SJCRH30 (cell line): ENCODE measurements at regions not wholly inside any gene's neighbourhood (a gene's known extent, or its start where the extent isn't known, plus 50 kb on each side); places are given as distances from the start of the nearest gene placed in this dataset.

Experiments
- DNase-seq, 2 experiments: peaks; one replicate each; pipeline ENCODE4 v3.0.0-alpha.2; 2015 to 2020
- H3K27ac ChIP-seq: fragments of 250-450 bp; sonication (Bioruptor Pico); 2 replicates; pipeline ENCODE4 v1.5.1; 2020; ENCODE audit warnings: mild to moderate bottlenecking, moderate library complexity
- H3K27me3 ChIP-seq: fragments of 250-450 bp; sonication (Bioruptor Pico); 2 replicates; pipeline ENCODE4 v1.5.1; 2020; ENCODE audit warnings: mild to moderate bottlenecking, moderate library complexity
- H3K36me3 ChIP-seq: fragments of 250-450 bp; sonication (Bioruptor Pico); 2 replicates; pipeline ENCODE4 v1.5.1; 2020; ENCODE audit warnings: mild to moderate bottlenecking, moderate library complexity
- H3K4me1 ChIP-seq: fragments of 250-450 bp; sonication (Bioruptor Pico); 2 replicates; pipeline ENCODE4 v1.5.1; 2020; ENCODE audit warnings: mild to moderate bottlenecking, moderate library complexity
- H3K4me3 ChIP-seq: fragments of 250-450 bp; sonication (Bioruptor Pico); 2 replicates; pipeline ENCODE4 v1.5.1; 2020; ENCODE audit warnings: mild to moderate bottlenecking, moderate library complexity
- H3K9me3 ChIP-seq: fragments of 250-450 bp; sonication (Bioruptor Pico); replicated peaks from 2 replicates; pipeline ENCODE4 v1.5.1; 2020; ENCODE audit warnings: mild to moderate bottlenecking, moderate library complexity

- Histone ChIP-seq H3K36me3 (no peaks in the 10 kb centered on the region), H3K4me1 (no peaks in the 10 kb centered on the region), H3K27ac (no peak overlapping the region), H3K9me3 (no peaks in the 10 kb centered on the region), H3K27me3 (no peaks in the 10 kb centered on the region), H3K4me3 (no peak overlapping the region)
- DNase-seq = no peak
Observed at GRCh38 chr2:137729305-137729704, 235.0 kb upstream of the HNMT start.

DNA sequence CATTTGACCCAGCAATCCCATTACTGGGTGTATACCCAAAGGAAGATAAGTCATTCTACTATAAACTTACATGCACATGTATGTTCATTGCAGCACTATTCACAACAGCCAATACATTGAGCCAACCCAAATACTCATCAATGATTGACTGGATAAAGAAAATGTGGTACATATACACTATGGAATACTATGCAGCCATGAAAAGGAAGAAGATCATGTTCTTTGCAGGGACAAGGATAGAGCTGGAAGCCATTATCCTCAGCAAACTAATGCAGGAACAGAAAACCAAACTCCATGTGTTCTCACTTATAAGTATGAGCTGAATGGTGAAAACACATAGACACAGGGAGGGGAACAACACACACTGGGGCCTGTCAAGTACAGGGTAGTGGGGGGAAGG lies 226.7 kb upstream of the HNMT start:
- Histone ChIP-seq H3K27me3 (no peaks in the 10 kb centered on the region), H3K9me3 (no peaks in the 10 kb centered on the region; the same call in 1 of the 2 replicates), H3K4me1 (no peaks in the 10 kb centered on the region), H3K4me3 (no peak overlapping the region), H3K36me3 (no peaks in the 10 kb centered on the region), H3K27ac (no peak overlapping the region)
- DNase-seq = no peak

DNA sequence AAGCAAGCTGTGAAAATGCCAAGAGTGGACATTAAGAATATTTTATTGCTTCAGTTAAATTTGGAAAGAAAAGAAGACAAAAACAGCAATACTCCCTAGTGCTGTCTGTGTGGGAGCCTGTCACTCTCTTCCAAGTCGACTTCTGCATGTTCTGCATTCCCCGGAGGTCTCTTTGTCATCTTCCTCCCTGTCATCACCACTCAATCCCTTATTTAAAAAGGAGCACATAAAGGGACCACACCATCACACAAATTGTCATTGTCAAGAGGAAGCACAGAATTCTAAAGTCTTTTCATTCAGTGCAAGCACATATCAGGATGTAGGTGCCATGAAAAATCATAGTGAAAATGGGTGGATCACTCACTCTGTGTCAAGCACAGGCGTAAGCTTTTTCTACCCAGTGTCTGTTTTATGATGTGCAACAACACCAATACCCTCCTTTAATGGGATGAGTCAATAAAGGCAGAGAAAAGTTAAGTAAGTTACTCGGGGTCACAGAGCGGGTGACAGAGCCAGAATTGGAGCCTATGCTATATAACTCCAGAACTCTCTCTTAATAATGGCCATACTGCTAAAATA lies 222.4 kb upstream of the HNMT start:
- Histone ChIP-seq H3K4me3 (no peak overlapping the region), H3K9me3 (no peaks in the 10 kb centered on the region; the same call in 1 of the 2 replicates), H3K27ac (no peak overlapping the region), H3K36me3 (no peaks in the 10 kb centered on the region), H3K27me3 (no peaks in the 10 kb centered on the region), H3K4me1 (no peaks in the 10 kb centered on the region)
- no peak for DNase-seq

DNA sequence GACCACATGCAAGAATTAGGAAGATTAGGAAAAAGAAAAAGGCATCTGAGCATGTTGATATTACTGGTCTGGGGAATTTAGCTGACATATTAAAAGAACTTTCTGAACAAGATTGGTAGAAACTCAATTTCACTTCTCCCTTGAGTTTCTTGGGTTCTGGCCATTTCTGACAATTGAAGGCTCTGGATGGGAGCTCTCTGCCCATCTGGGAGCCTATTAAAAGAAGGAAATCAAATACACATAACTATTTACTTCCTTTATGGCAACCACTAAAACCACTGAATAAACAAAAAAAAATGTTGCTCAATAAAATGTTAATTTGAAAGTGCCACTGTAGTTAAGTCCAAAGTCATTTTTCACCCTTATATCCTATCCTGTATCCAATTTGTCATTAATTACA lies 216.8 kb upstream of the HNMT start:
- Histone ChIP-seq H3K4me1 (no peaks in the 10 kb centered on the region), H3K27ac (no peak overlapping the region), H3K4me3 (no peak overlapping the region), H3K36me3 (no peaks in the 10 kb centered on the region), H3K9me3 (no peaks in the 10 kb centered on the region), H3K27me3 (no peaks in the 10 kb centered on the region; the same call in 1 of the 2 replicates)
- no peak for DNase-seq

GRCh38 chr2:137748533-137748932 lies 215.7 kb upstream of the HNMT start:
- H3K27me3 ChIP-seq = no peaks in the 10 kb centered on the region; the same call in 1 of the 2 replicates
- H3K4me1 ChIP-seq = no peaks in the 10 kb centered on the region
- no peak overlapping the region for H3K27ac ChIP-seq
- H3K9me3 ChIP-seq = no peaks in the 10 kb centered on the region
- no peak for DNase-seq
- H3K4me3 ChIP-seq = no peak overlapping the region
- no peaks in the 10 kb centered on the region for H3K36me3 ChIP-seq

GRCh38 chr2:137764646-137765045 lies 199.6 kb upstream of the HNMT start:
- Histone ChIP-seq H3K4me3 (no peak overlapping the region), H3K27ac (no peak overlapping the region), H3K9me3 (no peaks in the 10 kb centered on the region), H3K36me3 (no peaks in the 10 kb centered on the region), H3K4me1 (no peaks in the 10 kb centered on the region), H3K27me3 (no peaks in the 10 kb centered on the region)
- DNase-seq = no peak

- Histone ChIP-seq H3K4me3 (no peak overlapping the region), H3K4me1 (no peaks in the 10 kb centered on the region), H3K27me3 (no peaks in the 10 kb centered on the region), H3K36me3 (no peaks in the 10 kb centered on the region), H3K9me3 (no peaks in the 10 kb centered on the region), H3K27ac (no peak overlapping the region)
- no peak for DNase-seq
Observed at GRCh38 chr2:137769406-137769805, 194.9 kb upstream of the HNMT start.

- H3K27ac ChIP-seq = no peak overlapping the region
- no peak overlapping the region for H3K4me3 ChIP-seq
- H3K27me3 ChIP-seq = no peaks in the 10 kb centered on the region
- H3K9me3 ChIP-seq = no peaks in the 10 kb centered on the region
- DNase-seq = no peak
- H3K36me3 ChIP-seq = no peaks in the 10 kb centered on the region
- H3K4me1 ChIP-seq = no peaks in the 10 kb centered on the region
Observed at GRCh38 chr2:137770166-137770565, 194.1 kb upstream of the HNMT start.

- Histone ChIP-seq H3K4me3 (no peak overlapping the region), H3K4me1 (no peaks in the 10 kb centered on the region), H3K9me3 (no peaks in the 10 kb centered on the region), H3K27ac (no peak overlapping the region), H3K36me3 (no peaks in the 10 kb centered on the region), H3K27me3 (no peaks in the 10 kb centered on the region)
- DNase-seq = no peak
Observed at GRCh38 chr2:137771064-137771463, 193.2 kb upstream of the HNMT start.

- Histone ChIP-seq H3K27ac (no peak overlapping the region), H3K4me3 (no peak overlapping the region), H3K4me1 (no peaks in the 10 kb centered on the region), H3K27me3 (no peaks in the 10 kb centered on the region), H3K9me3 (no peaks in the 10 kb centered on the region), H3K36me3 (no peaks in the 10 kb centered on the region)
- DNase-seq = no peak
Observed at GRCh38 chr2:137772451-137772850, 191.8 kb upstream of the HNMT start.

GRCh38 chr2:137775529-137775928 lies 188.7 kb upstream of the HNMT start:
- Histone ChIP-seq H3K4me1 (no peaks in the 10 kb centered on the region), H3K27me3 (no peaks in the 10 kb centered on the region), H3K4me3 (no peak overlapping the region), H3K27ac (no peak overlapping the region), H3K9me3 (no peaks in the 10 kb centered on the region; the same call in 1 of the 2 replicates), H3K36me3 (no peaks in the 10 kb centered on the region)
- no peak for DNase-seq

DNA sequence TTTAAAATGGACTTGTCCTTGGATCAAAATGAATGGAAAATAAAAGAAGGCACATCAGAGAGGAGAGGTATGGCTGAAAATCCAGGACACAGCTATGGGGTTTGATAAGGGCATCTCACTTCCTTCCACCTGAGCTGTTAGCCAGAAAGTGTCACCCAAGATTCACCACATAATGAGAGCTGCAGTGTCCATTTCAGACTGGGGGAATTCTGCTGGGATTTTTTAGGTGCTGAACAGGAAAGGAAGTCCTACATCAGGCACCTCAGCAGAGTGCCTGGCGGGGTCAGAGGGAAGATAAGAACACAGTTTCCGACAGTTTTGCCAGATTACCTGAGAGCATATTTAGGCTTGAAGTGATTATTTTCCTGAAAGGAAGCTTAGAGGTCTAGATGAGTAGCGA lies 187.6 kb upstream of the HNMT start:
- Histone ChIP-seq H3K4me1 (no peaks in the 10 kb centered on the region), H3K9me3 (no peaks in the 10 kb centered on the region; the same call in 1 of the 2 replicates), H3K27me3 (no peaks in the 10 kb centered on the region), H3K36me3 (no peaks in the 10 kb centered on the region), H3K4me3 (no peak overlapping the region), H3K27ac (no peak overlapping the region)
- DNase-seq = no peak

DNA sequence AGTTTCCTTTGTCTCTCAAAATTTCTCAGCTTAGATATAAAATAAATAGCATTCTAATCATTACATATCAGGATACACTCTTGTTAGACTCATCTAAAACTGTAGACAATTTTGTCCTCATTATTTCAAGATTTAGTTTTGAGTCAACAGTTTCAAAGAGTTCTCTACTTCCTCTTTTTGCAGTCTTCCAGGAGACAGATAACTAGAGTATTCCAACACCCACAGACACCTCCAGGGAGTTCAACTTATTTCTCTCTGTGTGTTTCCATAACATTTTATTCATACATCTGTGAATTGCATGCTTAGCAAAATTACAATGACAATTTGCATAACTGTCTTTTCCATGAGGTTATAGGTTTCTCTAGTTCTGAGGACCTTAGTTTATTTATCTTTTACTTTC lies 166.6 kb upstream of the HNMT start:
- DNase-seq = no peak
- no peak overlapping the region for H3K4me3 ChIP-seq

DNA sequence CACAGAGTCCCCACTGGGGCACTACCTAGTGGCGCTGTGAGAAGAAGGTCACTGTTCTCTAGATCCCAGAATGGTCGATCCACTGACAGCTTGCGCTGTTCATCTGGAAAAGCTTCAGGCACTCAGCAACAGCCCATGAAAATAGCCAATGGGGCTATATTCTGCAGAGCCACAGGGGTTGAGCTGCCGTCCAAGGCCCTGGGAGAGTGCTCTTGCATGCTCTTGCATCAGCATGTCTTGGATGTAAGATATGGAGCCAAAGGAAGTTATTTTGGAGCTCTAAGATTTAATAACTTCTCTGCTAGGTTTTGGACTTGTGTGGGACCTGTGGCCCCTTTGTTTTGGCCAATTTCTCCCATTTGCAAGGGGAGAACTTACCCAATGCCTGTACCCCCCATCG lies 164.7 kb upstream of the HNMT start:
- H3K27me3 ChIP-seq = no peaks in the 10 kb centered on the region
- no peak overlapping the region for H3K4me3 ChIP-seq
- H3K9me3 ChIP-seq = no peaks in the 10 kb centered on the region
- no peaks in the 10 kb centered on the region for H3K4me1 ChIP-seq
- H3K27ac ChIP-seq = no peak overlapping the region
- H3K36me3 ChIP-seq = no peaks in the 10 kb centered on the region
- no peak for DNase-seq

More for the DNA sequence above, 166.6 kb upstream of the HNMT start:
- Histone ChIP-seq H3K4me1 (no peaks in the 10 kb centered on the region), H3K36me3 (no peaks in the 10 kb centered on the region), H3K27ac (no peak overlapping the region), H3K27me3 (no peaks in the 10 kb centered on the region), H3K9me3 (no peaks in the 10 kb centered on the region)

DNA sequence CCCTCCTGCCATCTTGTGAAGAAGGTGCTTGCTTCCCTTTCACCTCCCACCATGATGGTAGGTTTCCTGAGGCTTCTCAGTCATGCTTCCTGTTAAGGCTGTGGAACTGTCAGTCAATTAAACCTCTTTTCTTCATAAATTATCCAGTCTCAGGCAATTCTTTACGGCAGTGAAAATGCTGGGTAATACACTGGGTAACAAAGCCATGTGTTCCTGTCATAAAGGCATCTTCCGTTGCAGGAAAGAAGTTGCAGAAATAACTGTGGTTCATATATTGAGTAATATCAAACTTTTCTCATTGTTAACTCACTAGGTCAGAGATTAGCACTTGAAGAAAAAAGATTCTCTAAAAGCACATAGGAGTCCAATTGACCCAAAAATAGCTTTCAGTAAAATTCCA lies 163.9 kb upstream of the HNMT start:
- no peaks in the 10 kb centered on the region for H3K36me3 ChIP-seq
- no peaks in the 10 kb centered on the region for H3K4me1 ChIP-seq
- no peaks in the 10 kb centered on the region for H3K9me3 ChIP-seq
- no peak overlapping the region for H3K4me3 ChIP-seq
- H3K27me3 ChIP-seq = no peaks in the 10 kb centered on the region
- no peak overlapping the region for H3K27ac ChIP-seq
- DNase-seq = no peak

- Histone ChIP-seq H3K4me3 (no peak overlapping the region), H3K27ac (no peak overlapping the region), H3K27me3 (no peaks in the 10 kb centered on the region), H3K36me3 (no peaks in the 10 kb centered on the region), H3K9me3 (no peaks in the 10 kb centered on the region), H3K4me1 (no peaks in the 10 kb centered on the region)
- no peak for DNase-seq
Observed at GRCh38 chr2:137801228-137801627, 163.0 kb upstream of the HNMT start.
